ENCODE measurements at regions not wholly inside any gene's neighbourhood (a gene's known extent, or its start where the extent isn't known, plus 50 kb on each side); places are given as distances from the start of the nearest gene placed in this dataset.
"Not testable (repeated sequence)": the region's sequence is repeated elsewhere in the genome, so short reads cannot be mapped to it uniquely, and the experiment has no call there.

DNA sequence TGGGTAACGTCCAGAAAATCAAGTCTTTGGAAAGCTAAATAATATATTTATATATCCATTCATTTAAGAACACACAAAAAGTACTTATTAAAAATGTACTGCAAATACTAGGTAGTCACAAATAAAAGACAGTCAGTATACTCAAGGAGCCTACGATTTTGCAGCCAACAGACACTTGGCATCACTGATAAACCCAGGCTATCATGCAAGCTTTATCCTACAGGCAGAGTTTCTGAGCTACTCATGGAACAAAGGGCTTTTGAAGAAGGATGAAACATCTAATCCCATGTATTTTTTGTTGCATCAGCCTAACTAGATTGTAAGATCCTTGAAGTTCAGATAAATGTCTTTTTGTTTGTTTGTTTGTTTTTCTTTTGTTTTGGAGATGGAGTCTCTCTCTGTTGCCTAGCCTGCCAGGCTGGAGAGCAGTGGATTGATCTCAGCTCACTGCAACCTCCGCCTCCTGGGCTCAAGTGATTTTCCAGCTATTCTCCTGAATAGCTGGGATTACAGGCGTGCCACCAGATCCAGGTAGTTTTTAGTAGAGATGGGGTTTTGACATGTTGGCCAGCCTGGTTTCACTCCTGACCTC is 319.4 kb upstream of the MDFIC2 start:
- Histone ChIP-seq H3K9me3 (no peaks in the 10 kb centered on the region), H3K4me1 (no peaks in the 10 kb centered on the region), H3K36me3 (no peaks in the 10 kb centered on the region), H3K27ac (no peak overlapping the region), H3K27me3 (no peaks in the 10 kb centered on the region), H3K4me3 (no peak overlapping the region)
- DNase-seq = no peak
- intact Hi-C loops (cut with DNase I; ENCODE audit: low total_unique reads) = no loop called here
- no peak for TF ChIP-seq POLR2A (IDR thresholded peaks at IDR 0.05)
- no peak for TF ChIP-seq CTCF (IDR thresholded peaks at IDR 0.05)

DNA sequence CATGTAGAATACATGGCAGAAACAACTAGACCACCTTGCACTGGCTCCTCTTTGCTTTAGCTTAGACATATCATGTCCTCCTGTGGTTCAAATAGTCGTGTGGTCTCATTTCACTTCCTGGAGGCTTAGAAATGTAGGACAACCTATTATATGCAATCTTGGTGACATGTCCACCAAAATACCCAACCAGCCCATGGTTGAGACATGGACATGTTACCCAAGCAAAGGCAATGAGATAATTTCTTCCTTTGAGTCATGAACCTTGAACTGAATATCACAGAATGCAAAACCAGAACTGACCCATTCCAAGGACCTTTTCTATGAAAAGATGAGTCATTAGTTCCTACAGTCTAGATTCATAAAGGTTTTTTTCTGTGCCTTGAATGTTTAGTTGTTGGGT is 309.0 kb upstream of the MDFIC2 start:
- no peaks in the 10 kb centered on the region for H3K36me3 ChIP-seq
- DNase-seq = no peak

DNA sequence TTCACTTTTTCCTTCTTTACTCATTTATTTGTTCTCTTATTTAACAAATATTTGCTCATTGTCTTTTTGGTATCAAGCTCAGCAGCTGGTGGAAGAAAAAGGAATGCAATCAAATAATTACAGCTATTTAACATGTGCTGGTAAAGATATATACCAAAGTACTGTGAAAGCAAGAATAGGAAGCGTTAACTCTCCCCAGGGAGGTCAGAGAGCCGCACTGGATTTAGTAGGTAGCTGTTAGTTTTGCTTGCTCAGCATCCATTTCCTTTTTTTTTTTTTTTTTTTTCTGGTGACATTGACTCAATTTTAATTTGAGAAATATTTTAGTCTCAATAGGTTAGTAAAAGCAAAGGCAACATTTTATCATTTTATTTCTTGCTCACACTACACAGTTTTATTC is 308.5 kb upstream of the MDFIC2 start:
- DNase-seq = no peak
- H3K9me3 ChIP-seq = no peaks in the 10 kb centered on the region
- H3K36me3 ChIP-seq = no peaks in the 10 kb centered on the region
- H3K27me3 ChIP-seq = no peaks in the 10 kb centered on the region
- intact Hi-C loops (cut with DNase I; ENCODE audit: low total_unique reads) = no loop called here
- H3K4me1 ChIP-seq = no peaks in the 10 kb centered on the region
- no peak overlapping the region for H3K27ac ChIP-seq
- TF ChIP-seq CTCF (IDR thresholded peaks at IDR 0.05) (no peak), POLR2A (IDR thresholded peaks at IDR 0.05) (no peak)
- H3K4me3 ChIP-seq = no peak overlapping the region

More for the DNA sequence above, 309.0 kb upstream of the MDFIC2 start:
- Histone ChIP-seq H3K27me3 (no peaks in the 10 kb centered on the region), H3K4me1 (no peaks in the 10 kb centered on the region), H3K9me3 (no peaks in the 10 kb centered on the region), H3K4me3 (no peak overlapping the region), H3K27ac (no peak overlapping the region)
- intact Hi-C loops (cut with DNase I; ENCODE audit: low total_unique reads) = no loop called here
- TF ChIP-seq CTCF (IDR thresholded peaks at IDR 0.05) = no peak
- no peak for TF ChIP-seq POLR2A (IDR thresholded peaks at IDR 0.05)

GRCh38 chr3:70620367-70620766 is 307.9 kb upstream of the MDFIC2 start:
- no peak for DNase-seq
- Histone ChIP-seq H3K27ac (no peak overlapping the region), H3K4me3 (no peak overlapping the region), H3K27me3 (no peaks in the 10 kb centered on the region), H3K4me1 (no peaks in the 10 kb centered on the region), H3K36me3 (no peaks in the 10 kb centered on the region), H3K9me3 (no peaks in the 10 kb centered on the region)
- intact Hi-C loops (cut with DNase I; ENCODE audit: low total_unique reads) = no loop called here
- TF ChIP-seq CTCF (IDR thresholded peaks at IDR 0.05) (no peak), POLR2A (IDR thresholded peaks at IDR 0.05) (no peak)

DNA sequence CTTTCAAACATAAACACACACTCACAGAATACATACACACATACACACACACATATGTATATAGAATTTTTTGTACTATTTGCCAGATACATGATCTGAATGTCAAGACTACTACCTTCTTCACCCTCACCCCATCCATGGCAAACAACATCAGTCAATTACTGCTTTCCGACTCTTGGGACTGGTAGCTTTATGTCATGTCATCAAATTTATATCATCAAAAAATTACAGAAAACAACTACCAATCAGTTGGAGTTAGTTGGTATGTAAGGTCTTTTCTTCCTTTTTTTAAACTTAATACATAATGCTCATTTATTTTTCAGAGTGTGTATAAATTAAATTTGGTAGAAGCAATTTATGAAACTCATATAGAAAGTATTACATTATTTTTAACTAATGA is 305.7 kb upstream of the MDFIC2 start:
- intact Hi-C loops (cut with DNase I; ENCODE audit: low total_unique reads) = no loop called here
- H3K27me3 ChIP-seq = no peaks in the 10 kb centered on the region
- H3K4me1 ChIP-seq = no peaks in the 10 kb centered on the region
- TF ChIP-seq CTCF (IDR thresholded peaks at IDR 0.05) = no peak
- TF ChIP-seq POLR2A (IDR thresholded peaks at IDR 0.05) = no peak
- H3K27ac ChIP-seq = no peak overlapping the region
- no peaks in the 10 kb centered on the region for H3K36me3 ChIP-seq
- DNase-seq = no peak
- no peaks in the 10 kb centered on the region for H3K9me3 ChIP-seq
- H3K4me3 ChIP-seq = no peak overlapping the region

GRCh38 chr3:70617349-70617748 is 304.9 kb upstream of the MDFIC2 start:
- intact Hi-C loops (cut with DNase I; ENCODE audit: low total_unique reads); DNase-seq; H3K9me3 ChIP-seq; H3K36me3 ChIP-seq; H3K4me1 ChIP-seq; H3K27ac ChIP-seq; H3K4me3 ChIP-seq; H3K27me3 ChIP-seq: not testable (repeated sequence)

All from uterus (tissue), 3 donors.